Endothelial cell of umbilical vein (primary cell): ENCODE measurements at regions not wholly inside any gene's neighbourhood (a gene's known extent, or its start where the extent isn't known, plus 50 kb on each side); places are given as distances from the start of the nearest gene placed in this dataset.

Experiments used
- BruUV-seq: library from RNA; stranded (reverse); fragments of 400-500 nt; replicated peaks from 2 replicates; lab custom pipeline; 2021; lab: Mats Ljungman, UMichigan
- CTCF ChIA-PET: fragments of 300-600, 350-600 bp; sonication (Branson Sonifier 250); formaldehyde crosslinking; loops from one replicate; lab custom pipeline; 2021; ENCODE audit warnings: antibody characterized with exemption, inconsistent platforms; lab: Charles Lee
- POLR2A ChIA-PET: fragments of 300-600, 350-600 bp; sonication (Branson Sonifier 250); formaldehyde crosslinking; loops from one replicate; lab custom pipeline; 2021; ENCODE audit warnings: antibody characterized with exemption, inconsistent platforms; lab: Charles Lee
- DNase-seq: peaks from one replicate; pipeline ENCODE4 v3.0.0-alpha.2; 2011; ENCODE audit warnings: low read depth, low spot score
- FAIRE-seq: peaks from 2 replicates; lab custom pipeline; 2011; peaks lifted over from hg19 to GRCh38; lab: Jason Lieb, UNC
- H2AFZ ChIP-seq: 2 replicates; pipeline ENCODE4 v1.6.0; 2012; ENCODE audit warnings: low read depth, low read length, control low read depth, inconsistent platforms
- H3K27ac ChIP-seq: 2 replicates; pipeline ENCODE4 v1.5.1; 2011; ENCODE audit warnings: low read depth, mild to moderate bottlenecking, control low read depth, low read length, moderate library complexity; ENCODE audit not compliant: insufficient read depth
- H3K27me3 ChIP-seq, 2 experiments: 2 replicates each; pipeline versions ENCODE4 v1.6.0 to v1.6.1; 2011; ENCODE audit warnings: low read length in 2 of 2, mixed read lengths in 1 of 2; ENCODE audit not compliant: control insufficient read depth in 2 of 2, insufficient read depth in 2 of 2
- H3K36me3 ChIP-seq, 2 experiments: 2 replicates in 1 of 2; 3 replicates in 1 of 2; pipeline ENCODE4 v1.5.1; 2011; ENCODE audit warnings: low read length in 2 of 2, mild to moderate bottlenecking in 1 of 2, moderate library complexity in 1 of 2; ENCODE audit not compliant: control insufficient read depth in 2 of 2, insufficient read depth in 2 of 2; ENCODE audit errors: extremely low read depth in 1 of 2
- H3K4me1 ChIP-seq: 3 replicates; pipeline ENCODE4 v1.5.1; 2011; ENCODE audit warnings: mild to moderate bottlenecking, low read length; ENCODE audit not compliant: control insufficient read depth, insufficient read depth; ENCODE audit errors: extremely low read depth
- H3K4me2 ChIP-seq: 2 replicates; pipeline ENCODE4 v1.6.1; 2011; ENCODE audit warnings: low read length, control low read depth, mixed read lengths; ENCODE audit not compliant: insufficient read depth
- H3K4me3 ChIP-seq, 3 experiments: fragments of 200-600 bp in 1 of 3; sonication (generic), shearing (Covaris generic) in 1 of 3; replicated peaks in 1 of 3; 2 replicates each; pipeline ENCODE4 v1.5.1; 2011 to 2016; ENCODE audit warnings: control low read depth in 3 of 3, low read length in 3 of 3, mild to moderate bottlenecking in 2 of 3, inconsistent platforms in 1 of 3, low read depth in 1 of 3, moderate library complexity in 1 of 3; ENCODE audit not compliant: insufficient read depth in 1 of 3
- H3K79me2 ChIP-seq: 2 replicates; pipeline ENCODE4 v1.6.0; 2012; ENCODE audit warnings: low read length, inconsistent platforms; ENCODE audit not compliant: control insufficient read depth, insufficient read depth
- H3K9ac ChIP-seq: replicated peaks from 2 replicates; pipeline ENCODE3; 2011; ENCODE audit warnings: low read length, control low read depth; ENCODE audit not compliant: insufficient read depth; ENCODE audit errors: extremely low read depth
- H3K9me1 ChIP-seq: replicated peaks from 3 replicates; pipeline ENCODE4 v1.6.0; 2011; ENCODE audit warnings: mild to moderate bottlenecking, low read length; ENCODE audit not compliant: control insufficient read depth, insufficient read depth; ENCODE audit errors: extremely low read depth
- H3K9me3 ChIP-seq: replicated peaks from 2 replicates; pipeline ENCODE4 v1.5.1; 2012; ENCODE audit warnings: low read length, inconsistent platforms; ENCODE audit not compliant: control insufficient read depth, insufficient read depth
- H4K20me1 ChIP-seq: replicated peaks from 2 replicates; pipeline ENCODE3; 2011; ENCODE audit warnings: mild to moderate bottlenecking, low read length; ENCODE audit not compliant: control insufficient read depth, insufficient read depth; ENCODE audit errors: extremely low read depth
- CTCF ChIP-seq, 2 donors: IDR thresholded peaks; 1 replicate in 1 of 2; 2 replicates in 1 of 2; pipeline ENCODE4 v1.5.1; 2011; ENCODE audit warnings: low read length in 2 of 2, mild to moderate bottlenecking in 2 of 2, moderate library complexity in 2 of 2, control low read depth in 1 of 2, inconsistent platforms in 1 of 2, low read depth in 1 of 2; ENCODE audit not compliant: insufficient read depth in 1 of 2; ENCODE audit errors: extremely low read depth in 1 of 2
- EZH2 ChIP-seq: IDR thresholded peaks from 2 replicates; pipeline ENCODE4 v1.6.1; 2012; ENCODE audit warnings: borderline replicate concordance, low read depth, mild to moderate bottlenecking, moderate library complexity, low read length, inconsistent platforms; ENCODE audit not compliant: severe bottlenecking
- FOS ChIP-seq: IDR thresholded peaks from 2 replicates; pipeline ENCODE4 v1.6.1; 2011; ENCODE audit warnings: mild to moderate bottlenecking, low read length, moderate library complexity, borderline replicate concordance; ENCODE audit not compliant: insufficient read depth
- GATA2 ChIP-seq: IDR thresholded peaks from 2 replicates; pipeline ENCODE4 v1.7.0; 2011; ENCODE audit warnings: low read depth, mild to moderate bottlenecking, moderate library complexity, mixed read lengths, low read length; ENCODE audit not compliant: insufficient read length, insufficient read depth
- JUN ChIP-seq: IDR thresholded peaks from 2 replicates; pipeline ENCODE4 v1.6.1; 2011; ENCODE audit warnings: borderline replicate concordance, low read depth; ENCODE audit not compliant: insufficient read length, insufficient read depth
- MAX ChIP-seq: IDR thresholded peaks from 2 replicates; pipeline ENCODE4 v1.6.1; 2011; ENCODE audit not compliant: insufficient read depth, insufficient read length
- POLR2A ChIP-seq: IDR thresholded peaks from 2 replicates; pipeline ENCODE4 v1.6.1; 2012; ENCODE audit warnings: low read depth, mild to moderate bottlenecking, control low read depth, low read length
- dilution Hi-C: fragments of 300-500 bp; cut with MboI; formaldehyde crosslinking; loops from one replicate; pipeline ENCODE4 v1.15.0; 2019; ENCODE audit warnings: low sequenced_read_pairs; ENCODE audit not compliant: extremely low pct_ligation_motif_present
- intact Hi-C: fragments of 100-400 bp; cut with micrococcal nuclease; formaldehyde crosslinking; loops from one replicate; pipeline ENCODE4 v1.10.0; 2022

- BruUV-seq = no TSS peak
- dilution Hi-C loops (no loop called here), intact Hi-C loops (no loop called here)
- Histone ChIP-seq H3K4me1 (no peaks in the 10 kb centered on the region), H3K4me2 (no peak overlapping the region), H3K27me3 (no peaks in the 10 kb centered on the region), H3K9me3 (no peaks in the 10 kb centered on the region), H3K4me3 (no peak overlapping the region), H3K79me2 (no peaks in the 10 kb centered on the region), H2AFZ (peak overlapping the region; percentile 4), H3K27ac (no peak overlapping the region), H3K9ac (no peak overlapping the region), H4K20me1 (no peaks in the 10 kb centered on the region), H3K9me1 (no peaks in the 10 kb centered on the region), H3K36me3 (no peaks in the 10 kb centered on the region)
- ChIA-PET POLR2A (no interaction called here), CTCF (interaction anchor here (2.0 kb wide), 1 partner anchor 14 kb away, joined by 4 read pairs; no protein-coding TSS in a partner anchor)
- TF ChIP-seq JUN (no peak), MAX (no peak), FOS (no peak), CTCF (IDR thresholded peaks at IDR 0.05; ENCODE audit: extremely low read depth in 1 of 2, insufficient read depth in 1 of 2, low read depth in 1 of 2, low read length in 2 of 2) (no peak), EZH2 (no peak), GATA2 (no peak), POLR2A (no peak)
- FAIRE-seq = peak; percentile 26
- DNase-seq = no peak
Measured at GRCh38 chr4:32002037-32002747, 1282.0 kb downstream of the PCDH7 start.
